HG03097 (cell line): ENCODE measurements at regions not wholly inside any gene's neighbourhood (a gene's known extent, or its start where the extent isn't known, plus 50 kb on each side); places are given as distances from the start of the nearest gene placed in this dataset.

Experiments used
- ATAC-seq: cut with Tn5 transposase; IDR thresholded peaks from one replicate; pipeline ENCODE4 v1.9.1; 2021; ENCODE audit not compliant: unreplicated experiment, low FRiP score

GRCh38 chr9:28853477-28853876, 1280.2 kb upstream of the C9orf72 start:
- no peak for ATAC-seq

DNA sequence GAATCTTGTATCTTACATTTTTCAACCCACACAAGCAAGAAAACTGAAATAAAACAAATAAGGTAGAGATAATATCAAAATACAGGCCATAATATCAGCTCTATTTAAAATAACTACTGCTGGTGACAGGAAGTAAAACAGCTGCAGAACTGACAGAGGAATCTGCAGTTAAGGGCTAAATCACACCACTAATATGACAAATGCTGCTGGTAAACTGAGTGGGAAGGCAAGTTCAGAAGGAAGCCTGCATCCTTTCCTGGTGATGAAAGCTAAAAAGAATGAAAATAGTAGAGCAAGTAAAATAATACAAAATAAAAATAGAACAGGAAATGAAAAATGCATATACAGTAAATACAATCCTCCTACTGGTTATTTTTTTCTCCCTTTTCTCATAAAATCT, 1293.7 kb upstream of the C9orf72 start:
- ATAC-seq = no peak

DNA sequence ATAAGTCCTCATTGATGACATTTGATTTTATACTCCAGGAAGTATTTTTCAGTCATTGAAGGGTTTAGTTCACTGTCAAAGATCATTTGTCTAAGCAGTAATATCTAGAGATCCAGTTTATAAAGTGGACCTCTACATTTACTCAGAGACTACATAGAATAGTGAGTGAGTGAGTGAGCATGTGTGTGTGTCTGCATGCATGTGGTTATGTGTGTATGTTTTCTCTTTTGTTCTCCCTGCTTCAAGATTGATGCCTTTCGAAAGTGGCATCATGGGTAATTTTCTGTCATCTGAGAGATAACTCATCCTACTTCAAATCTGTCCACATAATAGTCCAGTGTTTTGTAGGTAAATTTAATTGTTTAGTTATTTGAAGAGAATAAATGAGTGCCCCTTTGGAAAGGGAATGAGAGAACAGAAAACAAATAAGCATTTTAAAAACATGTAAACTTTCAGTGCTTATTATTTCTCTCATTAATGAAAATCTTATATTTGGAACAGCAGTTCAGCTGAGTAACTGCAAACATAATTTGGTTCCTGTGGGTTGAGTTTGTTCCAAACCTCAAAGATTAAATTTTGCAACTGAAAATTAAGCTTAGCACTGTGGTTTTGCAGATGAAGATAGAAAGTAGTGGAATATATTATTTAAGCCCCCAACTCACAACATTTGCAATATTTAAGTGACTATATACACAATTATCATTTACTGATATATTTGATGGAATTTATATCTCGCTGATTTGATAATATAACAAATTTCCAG, 1295.1 kb upstream of the C9orf72 start:
- ATAC-seq = no peak

DNA sequence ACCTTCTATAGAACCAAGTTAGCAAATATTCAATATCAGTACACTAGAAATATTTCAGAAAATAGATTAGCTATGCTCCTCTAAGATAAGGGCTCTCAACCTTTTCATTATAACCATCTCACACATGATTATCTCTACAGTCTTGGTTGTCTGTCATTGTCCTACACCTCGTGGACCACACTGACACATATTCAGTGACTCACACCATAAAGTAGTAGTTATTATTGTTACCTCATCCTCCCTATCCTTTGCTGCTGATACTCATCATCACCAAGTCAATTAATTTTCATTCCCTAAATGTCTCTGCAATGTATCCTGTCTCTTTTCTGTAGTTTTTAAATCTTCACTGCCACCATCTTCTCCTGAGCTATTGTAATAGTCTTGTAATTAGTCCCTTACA, 1309.2 kb upstream of the C9orf72 start:
- ATAC-seq = no peak

GRCh38 chr9:28883234-28883633, 1310.0 kb upstream of the C9orf72 start:
- ATAC-seq = no peak

DNA sequence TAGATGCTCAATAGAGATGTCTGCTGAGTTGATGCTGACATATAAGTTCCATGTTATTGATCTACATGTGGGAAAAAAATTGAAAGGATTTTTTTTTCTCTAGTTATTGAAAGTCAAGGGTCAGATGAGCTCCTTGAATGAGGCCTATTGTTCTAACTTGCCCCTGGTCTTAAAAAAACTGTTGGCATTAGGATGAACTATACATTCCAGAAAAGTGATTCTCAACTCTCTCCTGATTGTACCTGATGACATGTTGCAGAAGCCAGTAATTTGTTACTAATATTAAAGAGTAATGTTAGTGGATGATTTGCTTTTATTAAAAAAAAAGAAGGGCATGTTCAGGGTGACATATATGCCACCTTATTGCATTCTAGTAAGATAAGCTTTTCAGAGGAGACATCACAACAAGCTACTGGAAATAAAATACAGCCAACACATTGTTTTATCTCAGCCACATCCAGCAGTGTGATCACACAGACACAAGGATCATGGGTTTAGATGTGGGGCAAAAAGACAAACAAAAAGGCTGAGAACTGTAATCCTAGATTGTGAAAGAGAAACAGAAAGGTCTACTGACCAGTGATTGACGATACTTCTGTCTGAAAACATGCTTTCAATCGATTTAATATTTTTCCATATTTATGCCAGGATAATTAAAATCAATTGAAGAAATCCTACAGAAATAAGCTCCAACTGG, 1314.1 kb upstream of the C9orf72 start:
- no peak for ATAC-seq

DNA sequence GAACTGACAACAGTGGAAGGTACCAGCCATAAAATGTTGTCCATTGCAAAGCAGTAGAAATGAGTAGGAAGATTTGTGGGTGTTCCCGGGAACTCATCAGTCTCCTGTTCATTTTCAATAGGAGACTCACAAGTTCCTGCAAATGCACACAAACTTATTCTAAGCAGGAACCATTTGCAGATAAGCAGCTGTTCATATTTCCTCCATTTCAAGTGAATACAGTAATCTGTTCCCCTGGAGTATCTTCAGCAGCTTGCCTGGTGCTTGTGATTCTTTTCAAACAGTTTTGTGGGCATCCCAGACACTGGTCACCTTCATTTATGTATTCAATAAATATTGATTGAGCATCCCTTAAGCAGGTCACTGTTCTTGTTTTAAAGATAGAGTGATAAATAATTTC, 1315.5 kb upstream of the C9orf72 start:
- no peak for ATAC-seq

- ATAC-seq = no peak
These were observed 1319.3 kb upstream of the C9orf72 start for GRCh38 chr9:28892538-28892937.

- no peak for ATAC-seq
These were observed 1326.0 kb upstream of the C9orf72 start for GRCh38 chr9:28899267-28899666.

- ATAC-seq = no peak
These were observed 1326.6 kb upstream of the C9orf72 start for GRCh38 chr9:28899926-28900325.

DNA sequence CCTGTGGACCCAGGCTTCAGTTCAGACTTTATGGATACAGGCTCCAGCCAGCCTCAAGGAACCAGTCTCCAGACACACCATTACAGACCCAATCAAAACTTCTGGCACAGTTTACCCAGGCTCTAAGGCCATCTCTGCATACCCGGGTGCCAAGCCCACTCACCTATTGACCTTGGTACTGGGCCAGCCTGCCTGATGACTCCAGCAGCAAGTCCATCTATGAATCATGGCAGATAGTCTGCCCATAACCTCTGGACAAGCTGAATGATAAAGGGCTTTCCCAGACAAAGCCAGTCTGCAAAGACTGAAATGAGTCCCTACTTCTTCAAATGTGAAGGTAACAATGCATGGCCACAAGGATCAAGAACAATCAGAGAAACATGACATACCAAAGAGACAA, 1327.1 kb upstream of the C9orf72 start:
- no peak for ATAC-seq

GRCh38 chr9:28909526-28909925, 1336.2 kb upstream of the C9orf72 start:
- no peak for ATAC-seq

GRCh38 chr9:28912621-28913020, 1339.3 kb upstream of the C9orf72 start:
- no peak for ATAC-seq

DNA sequence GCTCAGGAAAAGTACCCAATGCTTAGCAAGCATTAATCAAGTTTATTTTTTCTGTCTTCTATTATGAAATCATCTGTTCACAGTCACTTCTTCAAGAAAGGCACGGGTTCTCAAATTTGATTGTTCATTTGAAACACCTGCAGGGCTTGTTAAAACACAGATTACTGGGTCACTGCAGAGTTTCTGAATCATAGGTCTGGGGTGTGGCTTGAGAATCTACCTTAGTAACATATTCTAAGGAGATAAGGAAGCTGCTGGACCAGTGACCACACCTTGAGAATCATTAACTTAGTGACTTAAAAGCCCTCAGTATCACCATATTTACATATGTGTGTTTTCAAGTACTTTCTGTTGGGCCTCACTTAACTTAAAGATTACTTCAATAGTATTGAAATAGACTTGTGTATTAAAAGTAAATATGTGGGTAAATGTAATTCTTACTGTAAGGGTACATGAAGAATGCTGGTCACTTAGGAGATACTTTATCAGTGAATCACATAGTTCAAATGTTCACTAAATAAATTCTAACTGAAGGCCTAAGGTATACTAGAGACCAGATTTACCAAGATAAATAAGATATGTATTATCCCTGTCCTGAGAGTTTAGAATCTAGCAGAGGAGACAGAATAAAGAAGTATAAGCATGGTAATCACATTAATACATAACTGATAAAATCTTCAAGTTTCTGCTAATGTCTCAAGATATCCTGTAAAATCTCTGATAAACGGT, 1342.1 kb upstream of the C9orf72 start:
- ATAC-seq = no peak

DNA sequence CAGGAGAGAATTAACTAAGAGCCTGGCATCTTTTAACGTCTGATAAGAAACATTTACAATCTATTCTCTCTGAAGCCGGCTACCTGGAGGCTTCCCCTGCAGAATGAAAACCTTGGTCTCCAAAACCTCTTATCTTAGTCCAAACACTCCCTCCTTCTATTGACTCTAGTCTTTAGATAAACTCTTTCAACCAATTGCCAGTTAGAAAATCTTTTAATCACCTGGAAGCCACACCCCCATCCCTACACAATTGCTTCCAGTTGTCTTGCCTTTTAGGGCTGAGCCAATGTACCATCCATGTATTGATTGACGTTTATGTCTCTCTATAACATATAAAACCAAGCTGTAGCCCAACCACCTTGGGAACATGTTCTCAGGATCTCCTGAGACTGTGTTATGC, 1343.1 kb upstream of the C9orf72 start:
- no peak for ATAC-seq

DNA sequence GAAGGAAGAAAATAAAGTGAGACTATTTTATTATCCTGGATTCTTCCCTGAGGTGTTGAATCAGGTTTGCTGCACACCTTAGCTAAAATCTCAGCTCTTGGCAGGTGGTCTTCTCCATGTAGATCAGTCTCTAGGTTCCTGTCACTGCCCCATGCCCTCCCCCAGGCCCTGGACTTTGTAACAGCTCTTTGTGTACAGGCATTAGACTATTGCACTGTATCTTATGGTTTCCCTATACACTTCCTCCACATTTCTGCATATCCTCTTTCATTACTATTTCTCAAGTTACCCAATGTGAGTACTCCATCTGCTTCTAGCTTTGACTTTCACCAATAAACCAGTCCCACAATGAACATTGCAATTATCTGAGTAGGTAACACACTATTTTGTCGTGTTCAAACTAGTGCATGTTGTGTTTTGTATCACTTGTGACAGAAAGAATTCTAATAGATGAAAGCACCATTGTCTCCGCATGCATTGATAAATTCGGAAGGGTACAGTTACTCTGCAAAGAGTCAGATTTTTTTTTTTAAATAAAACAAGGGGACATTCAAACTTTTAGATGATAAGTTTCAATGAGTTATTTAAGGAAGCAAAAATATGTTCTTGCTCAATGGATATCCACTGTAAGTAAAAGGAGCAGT, 1348.7 kb upstream of the C9orf72 start:
- no peak for ATAC-seq

DNA sequence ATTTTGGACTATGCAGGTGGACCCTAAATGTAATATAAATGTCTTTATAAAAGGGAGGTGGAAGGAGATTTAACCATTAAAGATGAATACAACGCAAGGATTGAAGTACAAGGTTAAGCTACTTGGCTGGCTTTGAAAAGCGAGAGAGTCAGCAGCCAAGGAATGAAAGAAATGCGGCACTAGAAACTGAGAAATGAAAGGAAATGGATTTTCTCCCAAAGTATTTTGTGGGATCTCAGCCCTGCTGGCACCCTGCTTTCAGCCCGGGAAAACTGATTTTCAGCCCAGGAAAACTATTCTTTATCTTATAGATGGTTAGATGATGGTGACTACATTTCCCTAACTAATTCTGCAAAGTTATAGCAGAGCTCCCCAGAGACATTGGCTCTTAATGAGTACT, 1349.6 kb upstream of the C9orf72 start:
- ATAC-seq = no peak

DNA sequence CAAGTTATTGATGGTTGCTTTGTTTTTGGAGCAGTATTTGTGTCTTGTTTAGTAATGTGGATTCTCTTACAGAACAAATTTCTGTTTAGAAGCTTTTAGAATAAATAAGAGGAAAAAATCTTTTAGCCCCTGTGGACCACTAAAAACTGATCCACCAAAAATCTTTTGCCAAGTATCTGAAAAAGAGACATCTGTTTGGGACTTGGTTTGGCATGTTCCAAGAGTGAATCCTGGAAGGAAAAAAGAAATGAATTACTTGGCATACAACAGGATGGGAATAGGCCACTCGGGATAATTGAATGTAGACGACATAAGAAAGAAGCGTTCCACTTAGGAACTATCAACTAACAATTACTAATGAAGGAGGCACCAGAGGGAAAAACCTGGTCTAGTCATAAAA, 1350.1 kb upstream of the C9orf72 start:
- no peak for ATAC-seq

DNA sequence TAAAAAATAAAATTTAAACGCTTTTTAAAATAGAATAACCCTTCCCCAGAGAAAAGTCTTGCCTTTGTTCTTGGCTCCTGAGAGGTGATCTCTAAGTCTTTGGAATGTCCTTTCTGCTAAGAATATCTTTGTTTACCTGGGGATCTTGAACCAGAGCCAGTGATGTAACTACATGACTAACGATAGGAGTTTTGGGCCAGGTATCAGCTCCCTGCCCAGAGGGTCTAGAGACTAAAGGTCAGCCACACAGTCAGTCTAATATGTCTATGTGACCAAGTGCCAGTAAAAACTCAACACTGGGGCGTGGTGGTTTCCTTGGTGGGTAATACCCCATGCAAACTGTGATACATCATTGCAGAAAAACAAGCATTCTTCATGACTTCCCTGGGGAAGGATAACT, 1351.9 kb upstream of the C9orf72 start:
- no peak for ATAC-seq

- no peak for ATAC-seq
These were observed 1353.0 kb upstream of the C9orf72 start for GRCh38 chr9:28926306-28926705.

DNA sequence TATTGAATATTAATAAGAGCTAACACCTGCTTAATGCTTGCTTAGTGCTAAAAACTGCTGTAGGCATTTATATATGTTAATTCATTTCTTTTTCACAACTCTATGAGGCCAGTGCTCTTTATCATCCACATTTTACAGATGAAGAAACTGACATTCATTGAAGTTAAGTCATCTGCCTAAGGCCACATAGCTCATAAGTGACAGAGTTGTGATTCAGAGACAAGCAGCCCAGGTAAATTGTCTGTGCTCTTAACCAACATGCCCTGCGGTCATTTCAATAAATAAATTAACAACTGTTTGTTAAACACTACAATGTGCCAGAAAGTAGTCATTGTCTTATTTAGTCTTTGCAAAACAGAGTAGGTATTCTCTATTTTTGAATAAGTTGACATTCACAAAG, 1354.4 kb upstream of the C9orf72 start:
- no peak for ATAC-seq
